ENCODE measurements at regions not wholly inside any gene's neighbourhood (a gene's known extent, or its start where the extent isn't known, plus 50 kb on each side); places are given as distances from the start of the nearest gene placed in this dataset.

GRCh38 chr15:55108448-55108847 lies 88.3 kb downstream of the RSL24D1 start:
- Histone ChIP-seq H3K27ac (ENCODE audit: low read depth in 1 of 2, low read length in 2 of 2) (no peak overlapping the region), H4K20me1 (ENCODE audit: insufficient read depth, low read length) (no peaks in the 10 kb centered on the region), H3K79me2 (ENCODE audit: insufficient read depth, low read length) (no peaks in the 10 kb centered on the region), H3K9ac (ENCODE audit: insufficient read depth, low read length, poor library complexity, severe bottlenecking) (no peak overlapping the region), H3K9me3 (replicated peaks in 1 of 2; ENCODE audit: control insufficient read depth in 1 of 2, insufficient read depth in 1 of 2, low read length in 2 of 2) (no peaks in the 10 kb centered on the region), H3K4me3 (replicated peaks in 1 of 3; ENCODE audit: low read depth in 2 of 3, low read length in 3 of 3) (no peak overlapping the region), H3K27me3 (ENCODE audit: control insufficient read depth in 2 of 2, insufficient read depth in 2 of 2, low read length in 2 of 2) (no peaks in the 10 kb centered on the region), H3K36me3 (replicated peaks in 1 of 2; ENCODE audit: control insufficient read depth in 1 of 2, insufficient read depth in 2 of 2, low read length in 2 of 2) (no peaks in the 10 kb centered on the region), H2AFZ (ENCODE audit: insufficient read depth, low read depth, low read length, poor library complexity, severe bottlenecking) (no peak overlapping the region), H3K4me2 (replicated peaks; ENCODE audit: extremely low read depth, low read length, poor library complexity, severe bottlenecking) (no peak overlapping the region), H3K4me1 (ENCODE audit: control insufficient read depth in 1 of 2, insufficient read depth in 2 of 2, low read length in 2 of 2) (no peaks in the 10 kb centered on the region)
- WGBS (ENCODE audit: insufficient coverage) = 94% methylated on average over 2 of the region's 5 CpGs
- Mint-ChIP-seq H3K36me3 (no peaks in the 10 kb centered on the region), H3K27ac (no peak overlapping the region), H3K27me3 (ENCODE audit: low read depth in 3 of 3) (peaks cover 0 to 3% (median 0%) of the 10 kb centered on the region in 3 donors), H3K9me3 (peaks cover 0 to 3% (median 0%) of the 10 kb centered on the region in 7 donors), H3K4me1 (peaks cover 5% of the 10 kb centered on the region), H3K4me3 (no peak overlapping the region)
- intact Hi-C loops (cut with micrococcal nuclease) = loop anchor here in 1 of 2 donors (10.0 kb wide), 1 partner anchor 1024 kb away; no protein-coding TSS in a partner anchor
- TF ChIP-seq CTCF (IDR thresholded peaks at IDR 0.05) = no peak
- DNase-seq = no peak

GRCh38 chr15:55106155-55106554 lies 90.6 kb downstream of the RSL24D1 start:
- H3K9ac ChIP-seq (ENCODE audit: insufficient read depth, low read length, poor library complexity, severe bottlenecking) = no peak overlapping the region
- Mint-ChIP-seq H3K27ac (peak overlapping the region in 2 of 7 donors; percentile 26 to 40), H3K4me3 (no peak overlapping the region), H3K4me1 (peaks cover 5% of the 10 kb centered on the region), H3K9me3 (peaks cover 0 to 3% (median 0%) of the 10 kb centered on the region in 7 donors), H3K27me3 (ENCODE audit: low read depth in 3 of 3) (peaks cover 0 to 2% (median 0%) of the 10 kb centered on the region in 3 donors), H3K36me3 (no peaks in the 10 kb centered on the region)
- H3K4me1 ChIP-seq (ENCODE audit: control insufficient read depth in 1 of 2, insufficient read depth in 2 of 2, low read length in 2 of 2) = no peaks in the 10 kb centered on the region
- DNase-seq = no peak
- H3K79me2 ChIP-seq (ENCODE audit: insufficient read depth, low read length) = no peaks in the 10 kb centered on the region
- no peak overlapping the region for H3K4me2 ChIP-seq (replicated peaks; ENCODE audit: extremely low read depth, low read length, poor library complexity, severe bottlenecking)
- no peak overlapping the region for H2AFZ ChIP-seq (ENCODE audit: insufficient read depth, low read depth, low read length, poor library complexity, severe bottlenecking)
- 60% methylated on average over 2 of the region's 3 CpGs for WGBS (ENCODE audit: insufficient coverage)
- H3K27ac ChIP-seq (ENCODE audit: low read depth in 1 of 2, low read length in 2 of 2) = no peak overlapping the region
- intact Hi-C loops (cut with micrococcal nuclease) = loop anchor here in 1 of 2 donors (10.0 kb wide), 1 partner anchor 1021 kb away; no protein-coding TSS in a partner anchor
- H3K27me3 ChIP-seq (ENCODE audit: control insufficient read depth in 2 of 2, insufficient read depth in 2 of 2, low read length in 2 of 2) = no peaks in the 10 kb centered on the region
- H3K36me3 ChIP-seq (replicated peaks in 1 of 2; ENCODE audit: control insufficient read depth in 1 of 2, insufficient read depth in 2 of 2, low read length in 2 of 2) = no peaks in the 10 kb centered on the region
- H3K9me3 ChIP-seq (replicated peaks in 1 of 2; ENCODE audit: control insufficient read depth in 1 of 2, insufficient read depth in 1 of 2, low read length in 2 of 2) = no peaks in the 10 kb centered on the region
- no peak for TF ChIP-seq CTCF (IDR thresholded peaks at IDR 0.05)
- no peaks in the 10 kb centered on the region for H4K20me1 ChIP-seq (ENCODE audit: insufficient read depth, low read length)
- H3K4me3 ChIP-seq (replicated peaks in 1 of 3; ENCODE audit: low read depth in 2 of 3, low read length in 3 of 3) = no peak overlapping the region
